ENCODE measurements at regions not wholly inside any gene's neighbourhood (a gene's known extent, or its start where the extent isn't known, plus 50 kb on each side); places are given as distances from the start of the nearest gene placed in this dataset.

DNA sequence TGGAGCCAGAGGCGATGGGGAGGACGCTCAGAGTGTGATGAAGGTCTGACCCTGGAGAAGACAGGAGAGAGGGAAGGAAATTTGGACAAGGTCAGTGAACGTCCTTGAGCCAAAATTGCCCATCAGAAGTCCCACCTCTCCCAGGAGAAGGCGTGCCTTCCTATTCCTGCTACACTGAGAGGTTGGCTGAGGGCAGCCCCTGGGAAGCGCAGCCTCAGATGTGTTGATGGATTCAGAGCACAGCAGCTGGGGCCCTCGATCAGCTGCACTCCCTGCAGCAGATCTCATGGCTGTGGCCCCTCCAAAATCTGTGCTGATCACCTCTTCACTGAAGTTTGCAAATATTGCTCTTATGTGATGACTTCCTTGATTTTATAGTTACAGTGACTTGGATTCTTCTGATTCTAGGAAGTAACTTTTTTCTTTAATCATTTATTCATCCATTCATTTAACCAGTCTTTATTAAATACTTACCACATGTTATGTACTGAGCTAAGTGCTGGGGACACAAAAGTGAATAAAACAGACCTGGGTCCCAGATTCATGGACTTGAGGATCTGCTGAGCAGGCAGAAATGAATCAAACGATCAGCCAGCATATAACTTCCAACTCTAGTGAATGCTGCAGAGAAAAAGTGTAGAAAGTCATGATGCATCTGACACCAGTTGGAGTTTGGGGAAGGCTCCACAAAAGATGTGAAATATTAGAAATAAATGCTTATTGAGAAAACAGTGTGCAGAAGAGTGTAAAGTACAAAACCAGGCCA is 69.6 kb upstream of the ARMC2 start:
- no peak for DNase-seq (ENCODE audit: low read depth in 2 of 2)

DNA sequence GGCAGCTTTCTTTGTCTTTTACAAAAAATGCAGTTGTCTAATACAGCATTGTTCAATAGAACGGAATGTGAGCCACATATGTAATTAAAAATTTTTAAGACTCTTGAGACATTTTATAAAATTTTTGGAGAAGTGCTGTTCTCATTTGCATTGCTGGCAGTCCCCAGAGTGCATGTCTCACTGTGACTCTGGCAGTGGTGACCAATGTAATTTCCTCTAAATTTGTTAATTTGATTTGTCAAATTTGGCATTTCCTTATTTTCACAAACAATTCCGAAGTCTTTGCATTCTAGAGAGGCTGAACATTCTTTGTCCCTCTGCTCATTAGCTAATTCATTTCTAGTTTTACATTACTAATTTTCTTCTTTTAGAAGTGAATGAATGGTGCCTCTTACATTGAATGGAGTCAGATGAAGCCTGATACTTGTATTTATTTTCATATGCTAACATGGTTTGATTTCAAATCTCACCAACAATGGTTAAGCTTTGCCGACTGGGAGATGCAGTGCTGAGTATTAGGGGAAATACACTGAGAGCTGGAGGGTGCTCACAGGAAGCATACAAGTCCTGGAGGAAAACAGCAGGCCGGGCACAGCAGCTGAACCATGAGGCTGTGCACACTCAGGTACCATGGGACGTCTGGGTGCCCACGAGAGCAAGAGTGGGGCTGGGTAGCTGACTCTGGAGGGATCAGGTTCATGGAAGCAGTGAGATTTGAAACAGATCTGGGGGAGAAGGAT is 68.5 kb upstream of the ARMC2 start:
- no peak for DNase-seq (ENCODE audit: low read depth in 2 of 2)

DNA sequence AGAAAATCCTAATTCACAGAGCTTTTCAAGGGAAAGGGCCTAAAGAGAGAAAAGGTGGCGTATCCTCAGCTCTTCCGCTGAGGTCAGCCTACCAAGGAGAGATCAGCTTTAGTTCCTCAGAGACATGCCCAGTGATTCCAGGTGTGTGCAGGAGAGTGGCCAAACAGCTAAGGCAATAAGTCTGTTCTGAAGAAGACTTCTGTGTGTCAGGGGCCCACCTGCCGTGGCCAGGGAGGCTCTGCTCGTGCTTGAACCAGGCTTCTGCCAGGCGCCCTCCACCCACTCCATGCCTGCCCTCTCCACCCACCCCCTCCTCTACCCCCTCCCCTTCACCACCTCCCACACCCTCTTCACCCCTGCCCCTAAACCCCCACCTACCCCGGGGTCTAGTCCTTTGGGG is 67.4 kb upstream of the ARMC2 start:
- no peak for DNase-seq (ENCODE audit: low read depth in 2 of 2)

DNA sequence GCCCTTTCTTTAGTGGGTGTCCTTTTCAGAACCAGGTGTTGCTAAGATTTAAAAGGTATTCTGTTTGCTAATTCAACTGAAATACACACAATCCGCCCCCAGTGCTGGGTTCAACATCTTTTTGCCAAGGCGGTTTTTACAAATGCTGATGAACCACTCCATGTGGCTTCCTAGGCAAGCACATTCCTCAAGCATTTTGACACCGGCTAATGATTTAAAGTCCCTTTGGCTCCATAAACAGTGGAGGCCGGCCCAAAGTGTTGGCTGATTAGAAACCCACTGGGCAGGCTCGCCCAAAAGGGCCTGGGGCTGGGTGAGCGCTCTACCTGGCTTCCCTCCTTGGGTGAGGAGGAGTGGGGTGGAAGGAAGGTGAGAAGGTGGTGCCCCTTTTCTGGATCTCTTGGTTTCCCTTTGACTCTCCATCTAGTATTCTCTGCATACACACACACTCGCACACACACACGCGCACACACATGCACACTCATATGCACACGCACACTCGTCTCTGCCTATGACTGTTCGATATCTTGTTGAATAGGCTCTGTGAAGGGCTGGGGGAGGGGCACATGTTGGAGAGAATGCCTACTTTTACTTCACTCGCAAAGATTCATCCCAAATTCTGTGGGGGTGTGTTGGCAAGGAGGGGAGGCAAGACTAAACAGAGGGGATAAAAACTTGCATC is 66.7 kb upstream of the ARMC2 start:
- no peak for DNase-seq (ENCODE audit: low read depth in 2 of 2)

DNA sequence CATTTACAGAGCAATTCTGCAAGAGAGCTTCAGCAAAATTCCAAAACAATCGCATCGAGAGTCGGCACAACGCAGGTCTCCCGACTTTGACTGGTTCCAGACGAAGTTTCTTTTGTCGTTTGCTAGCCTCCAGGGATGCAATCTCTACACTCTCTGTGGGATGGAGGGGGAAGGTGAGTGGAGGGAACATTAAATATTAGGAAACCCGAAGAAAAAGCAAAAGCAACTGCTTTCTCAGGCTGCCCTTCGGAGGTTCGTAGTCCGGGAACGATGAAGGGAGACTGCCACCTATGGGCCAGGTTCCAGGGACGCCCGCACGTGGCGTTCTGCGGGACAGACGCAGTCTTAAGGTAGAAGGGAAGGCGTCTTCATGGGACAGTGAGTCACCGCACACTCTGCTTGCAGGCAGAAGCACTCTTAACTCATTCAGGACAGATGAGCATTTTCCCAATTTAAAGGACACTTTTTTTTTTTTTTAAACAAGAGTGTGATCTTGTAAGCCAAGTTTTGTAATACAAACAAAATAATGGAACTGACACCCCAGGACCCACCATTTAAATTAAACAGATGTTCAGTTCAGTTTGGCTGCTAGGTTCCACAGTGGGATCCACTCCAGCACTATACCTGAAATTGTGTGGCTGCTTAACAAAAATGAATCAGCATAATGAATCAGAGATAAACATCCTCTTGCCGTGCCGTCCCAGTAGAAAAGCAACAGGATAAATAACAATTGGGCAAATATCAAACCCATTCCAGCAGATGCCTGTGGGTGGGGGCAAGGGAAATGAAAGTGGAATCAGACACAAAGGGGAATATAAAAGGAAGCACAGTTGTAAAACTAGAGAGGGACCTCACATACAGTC is 65.8 kb upstream of the ARMC2 start:
- DNase-seq (ENCODE audit: low read depth in 2 of 2) = peak; percentile 57 to 58

DNA sequence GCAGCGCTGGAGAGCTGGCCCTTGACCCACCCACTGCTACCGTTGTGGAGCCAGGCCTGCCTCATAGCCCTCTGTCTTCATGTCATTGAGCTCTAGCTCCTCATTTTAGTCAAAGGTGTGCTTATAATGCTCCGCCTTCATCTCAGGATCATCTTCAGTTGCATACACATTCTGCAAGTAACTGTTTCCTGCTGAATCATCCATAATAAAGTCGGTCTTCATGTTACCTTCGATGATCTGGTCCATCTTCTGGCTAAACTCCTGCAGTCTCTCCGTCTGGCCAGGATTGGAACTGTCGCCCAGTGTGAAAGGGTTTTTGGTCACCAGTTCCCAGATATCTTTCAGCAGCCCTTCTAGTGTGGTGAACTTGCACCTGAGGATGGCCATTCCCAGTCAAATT is 62.6 kb upstream of the ARMC2 start:
- DNase-seq (ENCODE audit: low read depth in 2 of 2) = no peak

DNA sequence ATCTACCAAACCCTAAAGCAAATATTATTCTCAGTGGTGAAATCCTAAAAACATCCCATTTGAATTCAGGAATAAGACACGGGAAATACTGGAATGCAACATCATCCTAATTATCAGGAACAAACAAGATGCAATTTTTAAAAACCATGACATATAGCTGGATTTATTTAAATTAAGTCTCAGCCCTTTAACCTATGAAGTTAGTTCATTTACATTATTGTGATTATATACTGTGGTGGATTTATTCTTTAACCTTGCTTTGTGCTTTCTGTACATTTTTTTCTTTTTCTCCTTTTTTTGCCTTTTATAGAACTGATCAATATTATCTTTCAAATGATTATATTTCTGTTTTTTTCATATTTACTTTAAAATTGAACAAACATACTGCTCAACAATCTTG is 59.8 kb upstream of the ARMC2 start:
- DNase-seq (ENCODE audit: low read depth in 2 of 2) = no peak

DNA sequence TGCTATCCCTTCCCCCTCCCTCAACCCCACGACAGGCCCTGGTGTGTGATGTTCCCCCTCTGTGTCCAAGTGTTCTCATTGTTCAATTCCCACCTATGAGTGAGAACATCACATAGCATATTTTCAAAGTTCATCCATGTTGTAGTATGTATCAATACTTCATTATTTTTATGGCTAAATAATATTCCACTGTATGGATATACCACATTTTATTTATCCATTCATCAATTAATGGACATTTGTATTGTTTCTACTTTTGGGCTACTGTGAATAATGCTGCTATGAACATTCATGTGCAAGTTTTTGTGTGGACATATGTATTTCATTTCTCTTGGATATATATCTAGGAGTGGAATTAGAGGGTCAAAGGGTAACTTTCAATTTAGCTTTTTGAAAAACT is 58.7 kb upstream of the ARMC2 start:
- DNase-seq (ENCODE audit: low read depth in 2 of 2) = no peak

DNA sequence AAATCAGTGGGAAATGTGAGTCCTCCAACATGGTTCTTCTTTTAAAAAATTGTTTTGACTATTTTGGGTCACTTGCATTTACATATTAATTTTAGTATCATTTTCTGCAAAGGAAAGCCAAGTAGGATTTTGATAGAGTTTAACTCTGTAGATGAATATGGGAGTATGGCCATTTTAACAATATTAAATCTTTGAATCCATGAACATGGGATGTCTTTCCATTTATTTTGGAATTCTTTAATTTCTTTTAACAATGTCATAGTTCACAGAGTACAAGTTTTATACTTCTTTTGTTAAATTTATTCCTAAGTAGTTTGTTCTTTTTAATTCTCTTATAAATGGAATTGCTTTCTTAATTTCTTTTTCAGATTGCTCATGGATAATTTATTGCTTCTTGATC is 56.5 kb upstream of the ARMC2 start:
- no peak for DNase-seq (ENCODE audit: low read depth in 2 of 2)

DNA sequence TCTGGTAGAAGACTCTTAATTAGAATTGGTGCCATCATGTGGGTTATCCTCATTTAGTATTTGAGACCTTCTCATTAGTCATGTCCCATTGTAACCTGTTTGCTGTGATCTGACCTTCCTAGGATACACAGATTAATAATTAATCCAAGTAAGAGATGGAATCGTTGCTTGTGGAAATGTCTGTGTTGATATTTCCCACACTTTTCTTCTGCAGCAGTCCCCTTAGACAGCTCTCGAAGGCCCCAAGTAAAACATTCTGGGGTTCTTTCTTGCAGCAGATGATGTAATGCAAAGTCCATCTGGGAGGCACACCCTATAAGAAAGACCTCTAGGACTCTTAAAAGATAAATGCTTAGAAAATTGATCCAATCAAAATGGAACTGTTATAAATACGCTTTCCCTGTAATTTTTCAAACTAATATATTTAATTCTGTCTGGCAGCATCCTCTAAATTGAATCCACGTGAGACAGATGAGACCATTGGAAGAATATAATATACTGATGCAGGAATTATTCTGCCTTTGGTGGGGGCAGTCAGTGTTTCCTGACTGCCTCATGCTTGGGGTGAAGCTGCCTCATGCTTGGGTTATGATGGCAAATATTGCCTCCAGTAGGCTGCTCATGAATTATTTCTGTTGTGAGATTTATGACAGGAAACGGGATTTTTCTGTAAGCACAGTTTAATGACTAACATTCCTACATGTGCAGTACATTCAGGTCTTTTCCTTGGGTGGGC is 54.5 kb upstream of the ARMC2 start:
- no peak for DNase-seq (ENCODE audit: low read depth in 2 of 2)

DNA sequence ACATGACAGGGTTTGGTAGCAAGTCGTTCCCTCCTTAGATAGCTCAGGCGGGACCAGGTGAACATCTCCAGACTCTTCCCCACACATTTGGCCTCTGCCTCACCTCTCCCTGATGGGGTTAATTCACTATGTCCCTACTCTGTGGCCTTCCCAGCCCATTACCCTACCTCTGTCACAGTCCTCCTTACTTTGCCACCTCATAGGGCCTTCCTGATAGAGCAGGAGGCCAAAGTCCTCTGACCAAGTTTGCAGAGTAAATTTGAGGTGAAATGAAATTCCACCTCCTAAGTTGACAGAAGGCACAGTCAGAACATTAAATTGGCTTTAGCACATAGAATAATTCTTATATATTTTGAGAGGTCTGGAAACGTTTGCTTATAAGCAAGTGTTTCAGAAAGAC is 53.1 kb upstream of the ARMC2 start:
- DNase-seq (ENCODE audit: low read depth in 2 of 2) = no peak

DNA sequence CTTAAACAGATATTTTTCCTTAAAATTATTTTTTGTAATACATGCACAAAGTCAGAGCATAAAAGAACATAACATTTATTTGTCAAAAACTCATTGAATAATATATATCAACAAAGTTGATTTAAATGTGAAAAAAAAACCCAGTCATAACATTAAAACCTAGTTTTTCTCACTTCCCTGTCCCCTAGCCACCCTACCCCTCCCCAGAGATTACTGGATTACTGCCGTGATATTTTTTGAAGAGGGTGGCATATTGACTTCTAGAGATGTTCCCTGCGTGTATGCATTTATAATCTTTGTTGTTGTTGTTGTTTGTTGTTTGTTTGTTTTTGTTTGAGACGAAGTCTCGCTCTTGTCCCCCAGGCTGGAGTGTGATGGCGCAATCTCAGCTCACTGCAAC is 52.4 kb upstream of the ARMC2 start:
- DNase-seq (ENCODE audit: low read depth in 2 of 2) = no peak

DNA sequence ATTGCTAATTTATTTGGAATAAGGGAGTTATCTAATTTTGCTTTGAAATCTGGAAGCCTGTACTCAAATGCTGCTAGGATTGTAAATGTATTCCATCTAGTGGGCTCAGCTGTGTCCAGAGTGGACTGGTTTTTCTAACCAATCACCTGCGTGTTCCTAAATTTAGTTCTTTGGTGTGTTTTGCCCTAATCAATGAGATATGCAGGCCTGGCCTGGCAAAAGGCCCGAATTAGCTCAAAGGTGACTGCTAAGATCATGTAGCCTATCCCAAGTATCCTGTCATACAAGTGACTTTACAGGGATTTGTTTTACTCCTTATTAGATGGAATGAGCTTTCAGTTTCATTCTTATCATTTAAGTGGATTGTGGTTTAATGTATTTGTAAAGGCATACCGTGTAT is 51.3 kb upstream of the ARMC2 start:
- DNase-seq (ENCODE audit: low read depth in 2 of 2) = no peak

DNA sequence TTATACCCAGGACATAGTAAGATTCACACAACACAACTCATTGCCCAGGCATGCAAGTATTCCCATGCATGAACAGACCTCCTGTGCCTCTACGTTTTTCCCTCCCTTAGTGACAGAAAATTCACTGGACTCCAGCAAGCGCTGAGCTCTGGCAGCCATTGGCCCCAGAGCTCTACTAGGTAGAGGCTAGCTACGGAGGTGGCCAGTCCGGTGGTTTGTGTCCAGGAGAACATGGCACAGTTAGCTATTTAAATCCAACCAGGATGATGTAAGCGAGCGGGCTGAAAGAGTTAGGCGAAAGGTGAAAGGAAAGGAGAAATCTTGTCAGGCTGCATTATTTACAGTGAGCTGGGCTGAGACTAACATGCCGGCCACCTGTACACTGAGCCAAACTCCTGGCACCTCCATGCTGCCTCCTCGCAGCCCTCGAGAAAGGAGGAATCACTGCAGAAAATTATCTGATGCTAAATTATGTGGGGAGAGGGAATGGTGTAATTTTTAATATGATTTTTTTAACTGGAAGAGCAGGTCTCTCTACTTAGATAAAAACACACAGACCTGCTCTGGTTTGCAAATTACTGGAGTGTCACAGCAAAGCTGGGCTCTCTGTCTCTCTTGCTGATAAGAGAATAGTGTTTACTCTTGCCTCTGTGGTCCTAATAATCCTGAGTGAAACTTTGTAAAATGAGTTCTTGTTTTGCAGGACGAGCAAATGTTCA is 50.1 kb upstream of the ARMC2 start:
- no peak for DNase-seq (ENCODE audit: low read depth in 2 of 2)
